ENCODE measurements at regions not wholly inside any gene's neighbourhood (a gene's known extent, or its start where the extent isn't known, plus 50 kb on each side); places are given as distances from the start of the nearest gene placed in this dataset.

- no peaks in the 10 kb centered on the region for H3K36me3 Mint-ChIP-seq (ENCODE audit: low read depth, unreplicated experiment)
- Histone ChIP-seq H3K9ac (ENCODE audit: low read length) (no peak overlapping the region), H3K27me3 (ENCODE audit: insufficient read depth, low read length) (no peaks in the 10 kb centered on the region), H3K4me3 (ENCODE audit: insufficient read depth, low read depth, low read length) (no peak overlapping the region), H3K9me3 (ENCODE audit: insufficient read depth, low read depth, low read length) (peaks cover 6% of the 10 kb centered on the region), H4K20me1 (ENCODE audit: insufficient read depth, low read length) (no peaks in the 10 kb centered on the region), H2AFZ (ENCODE audit: low read depth, low read length) (no peak overlapping the region), H3K27ac (ENCODE audit: low read depth, low read length) (no peak overlapping the region), H3K4me1 (ENCODE audit: insufficient read depth, low read length) (no peaks in the 10 kb centered on the region), H3K36me3 (ENCODE audit: insufficient read depth, low read length) (no peaks in the 10 kb centered on the region), H3K4me2 (ENCODE audit: low read length) (no peak overlapping the region), H3K79me2 (ENCODE audit: insufficient read depth, low read length) (no peaks in the 10 kb centered on the region)
- DNase-seq (ENCODE audit: low read depth) = no peak
- H3K4me3 Mint-ChIP-seq (ENCODE audit: unreplicated experiment) = no peak overlapping the region
- H3K9me3 Mint-ChIP-seq (ENCODE audit: unreplicated experiment) = peaks cover 5% of the 10 kb centered on the region
- no peak overlapping the region for H3K27ac Mint-ChIP-seq (ENCODE audit: unreplicated experiment)
- H3K27me3 Mint-ChIP-seq (ENCODE audit: low read depth, unreplicated experiment) = no peaks in the 10 kb centered on the region
- peaks cover 12% of the 10 kb centered on the region for H3K4me1 Mint-ChIP-seq (ENCODE audit: low read depth, unreplicated experiment)
- FAIRE-seq = no peak
- no peak for TF ChIP-seq CTCF (IDR thresholded peaks at IDR 0.05; ENCODE audit: insufficient read depth, low read depth, low read length)
- no peak for TF ChIP-seq EZH2 (IDR thresholded peaks at IDR 0.05; ENCODE audit: insufficient read depth, low read length)
Observed at GRCh38 chr11:128310005-128310404, 277.4 kb downstream of the ETS1 start.

GRCh38 chr11:128308794-128309193 is 278.6 kb downstream of the ETS1 start:
- H3K4me2 ChIP-seq (ENCODE audit: low read length) = no peak overlapping the region
- H3K4me3 Mint-ChIP-seq (ENCODE audit: unreplicated experiment) = no peak overlapping the region
- peaks cover 12% of the 10 kb centered on the region for H3K4me1 Mint-ChIP-seq (ENCODE audit: low read depth, unreplicated experiment)

More at GRCh38 chr11:128308794-128309193, 278.6 kb downstream of the ETS1 start:
- no peak overlapping the region for H3K4me3 ChIP-seq (ENCODE audit: insufficient read depth, low read depth, low read length)
- TF ChIP-seq CTCF (IDR thresholded peaks at IDR 0.05; ENCODE audit: insufficient read depth, low read depth, low read length) (no peak), EZH2 (IDR thresholded peaks at IDR 0.05; ENCODE audit: insufficient read depth, low read length) (no peak)
- no peaks in the 10 kb centered on the region for H3K36me3 ChIP-seq (ENCODE audit: insufficient read depth, low read length)
- no peaks in the 10 kb centered on the region for H4K20me1 ChIP-seq (ENCODE audit: insufficient read depth, low read length)
- H2AFZ ChIP-seq (ENCODE audit: low read depth, low read length) = no peak overlapping the region
- H3K4me1 ChIP-seq (ENCODE audit: insufficient read depth, low read length) = no peaks in the 10 kb centered on the region
- H3K79me2 ChIP-seq (ENCODE audit: insufficient read depth, low read length) = no peaks in the 10 kb centered on the region
- FAIRE-seq (no peak), DNase-seq (ENCODE audit: low read depth) (no peak)
- no peak overlapping the region for H3K27ac ChIP-seq (ENCODE audit: low read depth, low read length)
- no peaks in the 10 kb centered on the region for H3K9me3 ChIP-seq (ENCODE audit: insufficient read depth, low read depth, low read length)
- H3K36me3 Mint-ChIP-seq (ENCODE audit: low read depth, unreplicated experiment) = no peaks in the 10 kb centered on the region
- H3K9me3 Mint-ChIP-seq (ENCODE audit: unreplicated experiment) = peaks cover under 1% of the 10 kb centered on the region
- H3K9ac ChIP-seq (ENCODE audit: low read length) = no peak overlapping the region
- H3K27ac Mint-ChIP-seq (ENCODE audit: unreplicated experiment) = no peak overlapping the region
- H3K27me3 ChIP-seq (ENCODE audit: insufficient read depth, low read length) = no peaks in the 10 kb centered on the region
- no peaks in the 10 kb centered on the region for H3K27me3 Mint-ChIP-seq (ENCODE audit: low read depth, unreplicated experiment)

Measured in astrocyte (in vitro differentiated cells and primary cell).